SKM-1 (cell line): ENCODE measurements at regions not wholly inside any gene's neighbourhood (a gene's known extent, or its start where the extent isn't known, plus 50 kb on each side); places are given as distances from the start of the nearest gene placed in this dataset.

Experiments
- DNase-seq: peaks from one replicate; lab custom pipeline; 2025; ENCODE audit not compliant: unreplicated experiment; lab: John Stamatoyannopoulos, UW

DNA sequence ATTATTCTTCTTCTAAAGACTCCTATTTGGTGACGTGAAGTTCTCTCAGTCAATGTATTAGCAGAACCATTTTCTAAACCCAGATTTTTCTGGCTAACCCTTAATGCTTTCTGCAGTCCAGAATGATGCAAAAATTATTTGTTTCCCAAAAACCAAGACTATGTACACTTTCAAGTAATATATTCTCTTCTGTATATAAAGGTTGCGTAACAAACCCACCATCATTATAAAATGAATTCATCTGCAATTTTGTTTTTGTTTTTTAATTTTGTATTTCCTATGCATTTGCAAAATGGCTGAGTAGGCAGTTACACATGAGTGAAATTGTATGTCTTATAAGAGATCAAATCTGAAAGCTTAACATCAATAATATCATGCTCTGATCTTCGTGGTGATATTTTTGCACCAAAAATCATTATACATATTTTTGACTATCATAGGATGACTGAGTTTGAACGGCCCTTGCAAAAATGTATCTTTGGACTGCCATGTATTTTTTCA, 593.6 kb downstream of the ZIC1 start:
- DNase-seq: no peak

DNA sequence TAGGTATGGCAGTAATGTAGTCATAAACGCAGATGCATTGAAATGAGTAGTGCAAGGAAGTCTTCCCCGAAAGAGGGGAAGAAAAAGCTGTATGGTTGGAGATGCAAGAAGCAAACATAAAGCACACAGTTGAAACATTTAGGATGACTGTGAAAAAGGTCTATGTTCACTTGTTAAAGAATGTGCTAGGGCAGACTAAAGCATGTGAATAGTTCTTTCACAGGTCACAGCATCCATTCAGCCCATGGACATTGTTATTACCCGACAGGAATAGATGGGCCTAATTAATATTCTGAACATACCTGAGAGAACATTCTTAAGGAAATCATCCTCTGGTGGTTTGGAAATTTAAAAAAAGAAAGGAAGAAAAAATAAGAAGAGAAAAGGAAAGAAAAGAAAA, 595.2 kb downstream of the ZIC1 start:
- no peak for DNase-seq

DNA sequence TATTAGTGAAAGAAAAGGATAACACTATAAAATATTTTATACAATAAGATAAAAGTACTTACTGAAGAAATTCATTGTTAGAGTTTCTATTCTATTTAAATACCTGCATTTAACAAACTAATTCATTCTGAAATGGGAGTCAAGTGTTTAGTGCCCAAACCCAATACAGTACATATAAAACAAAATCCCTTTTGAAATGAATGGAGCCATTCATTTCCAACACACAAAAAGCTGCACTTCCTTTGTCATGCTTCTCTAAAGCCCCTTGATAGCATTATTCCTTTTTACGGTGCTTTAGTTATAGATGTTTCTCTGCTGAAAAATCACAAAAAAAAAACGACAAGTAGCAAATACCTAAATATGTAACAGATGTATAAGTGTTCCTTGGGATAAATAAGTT, 596.3 kb downstream of the ZIC1 start:
- no peak for DNase-seq

DNA sequence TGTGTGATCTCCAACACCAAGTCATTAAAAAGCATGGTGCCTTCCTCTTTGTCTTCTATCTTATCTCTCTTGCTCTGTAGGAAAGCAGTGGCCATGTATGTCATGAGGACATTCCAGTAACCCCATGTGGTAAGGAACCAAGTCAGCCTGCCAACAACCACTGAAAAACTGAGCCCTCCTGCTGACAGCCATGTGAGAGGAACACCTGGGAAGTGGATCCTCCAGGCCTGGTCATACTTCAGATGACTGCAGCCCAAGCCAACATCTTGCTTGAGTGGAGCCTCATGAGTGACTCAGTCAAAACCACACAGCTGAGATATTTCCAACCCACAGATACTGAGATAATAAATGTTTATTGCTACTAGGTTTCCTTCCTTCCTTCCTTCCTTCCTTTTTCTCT, 597.3 kb downstream of the ZIC1 start:
- no peak for DNase-seq

DNA sequence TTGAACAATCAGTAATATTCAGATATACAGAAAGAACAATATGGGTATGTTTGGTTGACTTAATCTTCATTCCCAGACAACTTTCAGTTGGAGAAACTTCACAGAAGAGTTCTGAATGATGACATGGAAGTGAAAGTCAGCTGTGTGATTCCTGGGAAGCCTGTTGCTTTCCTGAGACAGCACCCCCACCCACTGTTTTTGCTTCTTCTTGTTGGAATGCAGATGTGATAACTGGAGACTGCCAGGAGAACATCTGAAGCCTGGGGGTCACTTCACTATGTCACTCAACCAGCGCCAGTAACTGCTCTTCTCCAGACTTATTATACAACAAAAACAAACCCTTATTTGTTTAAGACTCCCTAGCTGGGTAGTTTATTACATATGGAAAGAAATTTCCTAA, 599.4 kb downstream of the ZIC1 start:
- no peak for DNase-seq

DNA sequence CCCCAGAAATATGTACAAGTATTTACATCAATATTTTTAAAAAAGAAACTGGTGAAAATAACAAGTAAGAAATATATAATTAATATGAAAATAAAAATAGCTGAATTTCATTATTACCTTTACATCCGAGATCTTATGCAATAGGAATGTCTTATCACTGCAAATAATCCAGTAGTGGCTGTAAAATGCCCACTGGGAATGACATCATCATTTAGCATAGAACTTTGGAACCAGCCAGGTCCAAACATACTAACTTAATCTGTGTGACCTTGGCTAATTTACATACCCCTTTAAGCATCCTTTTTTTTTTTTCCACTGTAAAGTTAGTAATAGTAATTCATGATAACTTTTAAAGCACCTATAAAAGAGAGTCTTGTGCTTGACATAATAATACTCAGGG, 611.7 kb downstream of the ZIC1 start:
- DNase-seq: no peak

DNA sequence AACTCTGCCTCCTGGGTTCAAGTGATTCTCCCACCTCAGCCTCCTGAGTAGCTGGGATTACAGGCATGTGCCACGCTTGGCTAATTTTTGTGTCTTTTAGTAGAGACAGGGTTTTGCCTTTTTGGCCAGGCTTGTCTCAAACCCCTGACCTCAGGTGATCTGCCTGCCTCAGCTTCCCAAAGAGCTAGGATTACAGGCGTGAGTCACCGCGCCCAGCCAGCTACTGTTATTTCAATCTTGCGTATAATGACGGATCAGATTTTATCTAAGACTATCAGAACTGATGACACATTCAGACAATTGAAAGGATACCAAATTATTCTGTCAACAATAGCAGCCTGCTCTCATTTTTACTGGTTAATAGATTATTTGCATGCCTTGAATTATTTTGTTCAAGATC, 612.2 kb downstream of the ZIC1 start:
- DNase-seq: no peak

DNA sequence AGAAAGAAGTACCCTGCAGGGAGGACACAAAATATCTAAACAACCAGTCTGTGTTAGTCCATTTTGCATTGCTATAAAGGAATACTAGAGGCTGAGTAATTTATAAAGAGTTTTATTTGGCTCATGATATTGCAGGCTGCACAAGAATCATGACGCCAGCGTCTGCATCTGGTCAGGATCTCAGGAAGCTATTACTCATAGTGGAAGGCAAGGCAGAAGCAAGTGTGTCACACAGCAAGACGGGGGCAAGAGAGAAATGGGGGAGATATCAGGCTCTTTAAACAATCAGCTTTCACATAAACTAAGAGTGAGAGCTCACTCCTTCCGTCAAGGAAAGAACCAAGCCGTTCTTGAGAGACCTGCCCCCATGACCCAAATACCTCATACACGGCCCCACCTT, 614.8 kb downstream of the ZIC1 start:
- no peak for DNase-seq

DNA sequence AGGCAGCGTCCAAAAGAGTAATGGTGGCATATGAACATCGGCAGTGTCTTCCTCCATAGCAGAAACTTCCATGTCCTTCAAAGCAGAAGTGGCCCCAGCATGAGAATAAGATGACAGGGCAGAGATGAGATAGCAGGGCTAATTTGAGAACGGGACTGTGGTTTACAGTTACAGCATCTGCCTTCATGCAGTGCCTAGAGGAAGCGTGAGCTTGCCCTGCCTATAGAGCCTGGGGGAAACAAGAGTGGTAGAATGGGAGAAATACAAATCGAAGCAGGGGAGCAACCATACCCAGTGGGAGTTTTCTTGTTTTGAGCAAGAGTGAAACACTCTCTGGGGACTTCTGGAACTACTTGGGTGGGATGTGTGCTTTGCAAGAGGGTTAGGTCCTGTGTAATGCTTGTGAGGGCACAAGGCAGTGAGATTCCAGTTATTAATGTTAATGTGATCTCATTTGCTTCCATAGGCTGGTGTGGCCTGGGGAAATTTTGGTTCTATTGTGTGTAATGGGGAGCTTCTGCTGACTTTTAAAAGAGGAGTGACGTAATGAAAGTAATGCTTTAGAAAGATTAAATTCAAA, 616.9 kb downstream of the ZIC1 start:
- DNase-seq: no peak

DNA sequence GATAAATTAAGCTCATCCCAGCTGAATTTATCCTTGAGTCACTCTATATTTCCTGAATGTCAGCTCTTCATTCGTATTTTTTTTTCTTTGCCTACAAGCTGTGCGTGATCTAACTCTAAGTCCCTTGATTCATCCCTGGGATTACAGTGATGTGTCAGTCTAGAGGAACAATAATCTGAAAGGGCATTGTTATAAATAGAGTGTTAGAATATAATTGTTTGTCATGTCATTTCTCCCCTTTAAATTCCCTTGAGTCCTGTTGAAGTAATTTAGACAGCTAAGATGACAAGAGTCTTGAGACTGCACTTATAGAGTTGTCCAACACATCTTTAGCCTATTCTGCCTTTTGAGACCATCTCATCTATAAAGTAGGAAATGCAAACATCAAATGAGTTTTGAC, 621.8 kb downstream of the ZIC1 start:
- no peak for DNase-seq

DNA sequence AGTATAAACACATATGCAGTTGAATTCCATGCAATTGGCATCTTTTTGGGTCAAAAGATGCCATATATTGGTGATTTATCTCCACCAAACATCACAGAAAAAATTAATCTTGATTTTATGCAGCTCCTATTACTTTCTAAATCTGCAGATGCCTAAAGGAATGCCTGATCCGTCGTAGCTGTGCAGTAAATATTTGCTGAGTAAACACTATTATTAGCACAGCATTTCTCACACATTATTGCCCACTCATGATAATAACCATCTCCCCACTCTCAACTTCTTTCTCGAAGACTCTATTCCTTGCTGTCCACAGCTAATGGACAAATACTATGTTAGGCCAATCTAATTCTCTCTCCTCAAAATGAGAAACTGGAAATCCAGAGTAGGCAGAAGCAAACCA, 625.2 kb downstream of the ZIC1 start:
- DNase-seq: no peak

DNA sequence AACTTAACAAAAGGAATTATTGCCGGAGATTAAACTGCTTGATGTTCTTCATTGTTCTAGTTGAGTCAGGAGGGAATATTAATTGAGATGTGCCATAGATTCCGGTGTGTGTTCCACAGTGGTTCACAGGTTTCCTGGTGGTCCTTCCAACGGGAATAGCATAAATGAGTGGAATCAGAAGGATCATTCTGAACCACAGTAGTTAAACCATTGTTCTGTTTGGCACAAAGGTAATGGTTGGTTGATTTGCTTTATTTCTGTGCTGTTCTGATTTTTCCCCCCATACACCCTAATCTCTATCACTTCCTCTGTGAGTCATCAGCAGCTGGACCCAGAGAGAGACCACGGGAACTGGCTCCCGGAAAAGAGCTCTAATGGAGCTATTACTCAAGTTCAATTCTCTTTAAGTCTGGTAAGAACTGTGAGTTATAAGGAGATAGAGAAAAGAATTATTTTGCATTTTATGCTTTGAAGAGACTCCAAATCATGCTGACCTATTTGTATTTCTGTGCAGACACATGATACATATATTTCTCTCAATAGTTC, 627.2 kb downstream of the ZIC1 start:
- no peak for DNase-seq

DNA sequence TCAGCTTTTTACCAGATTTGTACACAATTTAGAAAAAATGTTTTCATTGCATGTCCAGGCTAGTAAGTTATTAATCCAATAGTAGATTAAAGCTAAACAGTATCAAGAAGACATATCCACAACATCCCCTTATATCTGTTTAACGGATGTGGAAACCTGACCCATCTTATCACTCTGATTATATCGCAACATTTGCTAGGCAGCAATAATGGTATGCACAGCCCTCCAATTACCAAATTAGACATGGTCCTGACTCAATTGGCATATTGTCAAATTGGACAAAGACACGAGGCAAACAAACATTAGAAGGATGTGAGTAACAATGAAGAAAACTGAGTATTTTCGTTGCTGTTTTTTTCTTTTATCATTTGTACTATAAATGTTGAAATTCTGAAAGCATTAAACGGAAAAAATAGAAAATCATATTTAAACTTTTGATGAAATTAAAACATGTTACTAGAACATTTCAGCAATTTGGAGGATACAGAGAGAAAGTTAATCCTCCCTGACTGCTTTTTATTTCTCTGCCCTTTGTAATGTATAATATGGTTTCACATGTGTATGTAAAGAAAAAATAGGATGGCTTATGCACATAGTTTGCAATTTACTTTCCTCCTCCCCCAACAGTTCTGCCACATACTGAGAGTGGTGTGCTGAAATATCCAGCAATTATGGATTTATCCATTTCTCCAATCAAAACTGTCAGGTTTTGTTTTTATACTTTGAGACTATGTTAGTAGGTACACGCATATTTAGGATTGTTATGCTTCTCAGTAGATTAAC, 633.7 kb downstream of the ZIC1 start:
- DNase-seq: no peak

DNA sequence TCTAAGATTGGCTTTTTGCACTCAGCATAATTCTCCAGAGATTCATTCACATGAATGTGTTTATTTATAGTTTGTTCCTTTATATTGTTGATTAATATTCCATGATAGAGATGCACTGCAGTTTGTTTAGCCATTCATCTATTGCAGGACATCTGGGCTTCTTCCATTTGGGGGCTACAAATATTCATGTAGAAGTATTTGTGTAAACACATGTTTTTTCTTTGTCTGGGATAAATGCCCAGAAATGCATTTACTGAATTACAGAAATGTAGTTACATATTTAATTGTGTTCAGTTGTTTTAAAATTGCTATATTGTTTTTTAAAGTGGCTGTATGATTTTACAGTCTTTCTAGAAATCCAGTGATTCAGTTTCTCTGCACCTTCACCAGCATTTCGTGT, 635.0 kb downstream of the ZIC1 start:
- no peak for DNase-seq

DNA sequence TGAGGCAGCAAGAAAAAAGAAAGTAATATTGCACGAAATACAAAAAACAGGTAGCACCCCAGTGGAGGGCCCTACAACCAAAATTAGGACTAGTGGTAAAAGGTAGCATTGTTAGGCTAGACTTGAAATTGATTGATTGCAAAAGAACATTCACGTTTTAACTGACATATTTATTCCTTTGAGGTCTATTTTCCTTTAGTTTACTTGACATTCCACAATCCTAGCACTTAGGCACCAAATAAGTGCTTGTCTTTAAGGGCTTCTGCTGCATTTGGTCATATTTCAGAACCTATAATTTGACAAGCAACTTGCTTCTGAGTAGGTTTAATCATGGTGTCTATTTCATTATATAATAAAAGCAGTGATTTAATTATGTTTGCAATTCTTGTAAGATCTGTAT, 642.7 kb upstream of the AGTR1 start:
- DNase-seq: no peak

DNA sequence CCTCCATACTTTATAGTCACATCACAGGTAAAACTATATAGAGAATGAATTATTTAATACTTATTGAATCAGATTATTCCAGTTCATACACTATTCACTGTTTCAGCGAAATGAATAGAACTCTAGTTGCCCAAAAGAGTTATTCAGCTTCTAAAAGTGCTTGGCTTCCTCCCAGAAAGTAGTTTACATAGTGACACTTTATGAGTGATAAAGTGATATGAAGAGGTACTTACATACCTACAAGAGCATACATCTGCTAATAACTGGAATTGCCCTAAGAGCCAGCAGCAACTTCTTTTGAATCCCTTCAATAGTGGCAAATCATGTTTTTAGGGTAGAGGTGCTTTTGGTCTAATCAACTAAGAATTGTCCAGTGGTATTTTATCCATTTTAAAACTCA, 635.1 kb upstream of the AGTR1 start:
- no peak for DNase-seq

DNA sequence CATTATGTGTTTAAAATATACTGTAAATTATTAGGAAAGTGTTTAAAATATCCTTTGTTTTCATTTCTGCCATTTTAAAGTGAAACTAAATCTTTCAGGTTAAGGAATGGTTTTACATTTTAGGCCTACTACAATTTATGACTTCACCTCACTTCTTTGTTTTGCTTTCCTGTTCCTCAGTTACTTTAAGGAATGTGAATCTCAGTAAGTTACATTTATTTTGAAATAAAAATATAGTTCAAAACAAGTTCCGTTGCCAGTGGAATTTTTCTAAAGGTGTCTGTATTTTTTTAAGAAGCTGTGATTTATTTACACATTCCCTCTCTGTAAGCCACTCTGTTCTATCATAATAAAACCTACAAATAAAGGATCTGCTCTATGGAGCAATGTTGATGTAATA, 630.9 kb upstream of the AGTR1 start:
- no peak for DNase-seq

DNA sequence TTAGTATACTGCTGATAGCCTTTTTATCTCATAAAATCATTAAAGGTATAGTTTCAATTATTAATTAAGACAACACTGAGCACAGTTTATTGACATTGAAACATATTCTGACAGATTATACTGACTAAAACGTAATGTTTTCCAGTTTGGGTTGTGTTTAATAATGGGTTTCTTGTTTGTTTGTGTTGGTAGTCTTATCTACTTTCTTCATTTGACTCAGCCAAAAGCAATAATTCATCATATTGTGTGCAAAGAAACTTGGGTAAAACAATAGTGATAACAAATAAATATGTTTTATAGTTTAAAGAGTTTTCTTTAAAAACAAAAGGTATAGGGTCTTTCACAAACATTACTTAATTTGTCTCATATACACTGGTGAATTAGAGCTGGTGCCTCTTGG, 629.2 kb upstream of the AGTR1 start:
- no peak for DNase-seq

DNA sequence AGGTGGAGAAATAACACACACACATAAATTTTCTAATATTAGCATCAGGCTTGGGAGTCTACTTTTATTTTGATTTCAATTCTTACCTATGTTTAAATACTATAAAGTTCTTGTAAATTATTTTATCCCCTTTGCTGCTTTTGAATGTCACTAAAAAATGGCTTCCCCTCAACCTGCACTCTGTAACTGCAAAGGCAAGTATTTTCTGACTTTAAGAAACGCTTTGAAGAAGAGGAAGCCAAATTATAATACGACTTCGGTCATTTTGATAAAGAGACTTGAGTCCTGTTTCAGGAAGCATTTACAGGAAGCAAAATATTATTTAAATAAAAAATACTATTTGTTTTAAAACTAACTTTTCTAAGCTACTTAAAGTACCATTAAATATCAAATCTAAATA, 627.7 kb upstream of the AGTR1 start:
- no peak for DNase-seq

DNA sequence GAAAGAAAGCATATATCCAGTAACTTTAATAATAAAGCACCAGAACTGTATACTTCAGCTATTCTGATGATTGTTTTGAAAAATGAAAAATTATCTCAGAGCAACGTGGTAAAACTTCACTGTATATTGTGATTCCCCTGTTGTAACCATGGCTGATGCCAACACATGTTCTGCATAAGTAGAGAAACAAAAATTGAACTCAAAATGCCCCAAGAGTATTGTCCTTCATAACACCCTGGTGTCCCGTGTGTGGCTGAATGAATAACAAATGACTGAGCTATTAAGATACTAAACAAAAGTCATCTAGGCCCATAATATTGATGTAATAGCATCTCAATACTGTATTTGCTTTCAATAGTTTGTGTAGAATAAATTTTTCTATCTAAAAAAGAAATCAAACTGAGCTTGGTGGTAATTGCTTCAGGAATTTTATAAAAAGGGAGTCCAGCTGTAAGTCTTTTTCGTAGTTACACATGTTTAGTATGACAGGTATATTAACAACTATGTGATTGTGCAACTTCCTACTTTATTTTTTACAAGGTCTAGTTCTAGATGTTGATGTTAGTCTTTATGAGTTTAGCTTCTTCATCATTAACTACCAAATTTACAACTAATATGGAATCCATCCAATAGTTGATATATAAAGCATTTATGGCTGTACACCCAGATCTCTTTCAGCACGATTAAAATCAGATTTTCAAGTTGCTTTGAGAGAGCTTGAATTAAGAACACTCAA, 623.8 kb upstream of the AGTR1 start:
- no peak for DNase-seq

DNA sequence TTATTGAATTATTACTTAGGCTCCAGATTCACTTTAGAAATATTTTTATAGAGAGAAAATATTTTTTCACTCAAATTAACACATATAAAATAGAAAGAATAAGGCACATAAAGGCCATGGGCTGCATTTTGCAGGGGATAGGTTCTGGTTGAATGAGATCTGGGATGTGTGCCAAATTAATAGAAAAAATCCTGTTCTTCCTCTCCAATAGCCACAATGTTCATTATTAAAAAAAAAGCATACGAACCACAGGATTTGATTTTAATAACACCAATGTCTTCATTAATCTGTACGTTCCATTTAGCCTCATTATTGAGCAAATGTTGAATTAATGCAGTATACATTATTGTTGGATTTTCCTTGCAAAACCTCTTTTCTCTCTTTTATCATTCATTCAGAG, 622.8 kb upstream of the AGTR1 start:
- DNase-seq: no peak
